ENCODE measurements at regions not wholly inside any gene's neighbourhood (a gene's known extent, or its start where the extent isn't known, plus 50 kb on each side); places are given as distances from the start of the nearest gene placed in this dataset.
"Not testable (repeated sequence)": the region's sequence is repeated elsewhere in the genome, so short reads cannot be mapped to it uniquely, and the experiment has no call there.

DNA sequence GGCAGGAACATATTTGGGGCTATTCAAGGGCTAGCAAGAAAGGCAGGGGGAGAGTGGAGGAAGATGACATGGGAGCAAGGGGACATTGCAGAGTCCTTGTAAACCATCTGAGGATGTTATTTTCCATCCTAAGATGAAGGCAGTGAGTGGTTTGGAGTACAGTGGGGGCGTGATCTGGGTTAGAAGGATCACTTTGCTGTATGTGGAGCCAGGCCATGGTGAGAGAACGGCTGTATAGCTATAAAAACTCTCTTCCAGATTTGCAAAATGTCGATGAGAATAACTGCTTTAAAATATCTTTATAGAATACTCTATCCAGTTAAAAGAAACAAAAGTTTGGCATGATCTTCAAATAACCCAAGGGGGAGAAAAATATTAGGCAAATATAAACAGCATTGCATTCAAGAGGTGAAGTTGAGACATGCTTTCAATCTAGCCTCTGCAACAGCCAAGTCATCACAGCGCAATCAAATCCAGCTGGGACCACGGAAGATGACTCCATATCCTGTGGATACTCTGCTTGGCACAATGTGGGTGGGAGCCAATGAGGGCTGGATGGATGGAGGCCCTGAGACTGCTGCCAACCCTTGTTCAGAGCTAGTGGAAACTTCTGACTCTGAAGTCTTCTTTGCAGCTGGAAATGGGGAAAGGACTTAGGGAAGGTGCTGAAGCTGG, 111.5 kb upstream of the BASP1 start:
- no peaks in the 10 kb centered on the region for H3K36me3 ChIP-seq
- no peaks in the 10 kb centered on the region for H3K27me3 ChIP-seq
- H3K4me3 ChIP-seq = no peak overlapping the region
- no peaks in the 10 kb centered on the region for H3K9me3 ChIP-seq
- TF ChIP-seq EP300 (IDR thresholded peaks at IDR 0.05) = no peak
- H3K27ac ChIP-seq = no peak overlapping the region
- whole genome bisulfite sequencing, 2 donors = 60 to 74% methylated on average over 5 of the region's 5 CpGs
- ATAC-seq (ENCODE audit: low FRiP score in 2 of 2) = peak in 1 of 2 donors; percentile 59
- DNase-seq = no peak
- peaks cover 0 to 11% (median 0%) of the 10 kb centered on the region in 4 donors for H3K4me1 ChIP-seq

DNA sequence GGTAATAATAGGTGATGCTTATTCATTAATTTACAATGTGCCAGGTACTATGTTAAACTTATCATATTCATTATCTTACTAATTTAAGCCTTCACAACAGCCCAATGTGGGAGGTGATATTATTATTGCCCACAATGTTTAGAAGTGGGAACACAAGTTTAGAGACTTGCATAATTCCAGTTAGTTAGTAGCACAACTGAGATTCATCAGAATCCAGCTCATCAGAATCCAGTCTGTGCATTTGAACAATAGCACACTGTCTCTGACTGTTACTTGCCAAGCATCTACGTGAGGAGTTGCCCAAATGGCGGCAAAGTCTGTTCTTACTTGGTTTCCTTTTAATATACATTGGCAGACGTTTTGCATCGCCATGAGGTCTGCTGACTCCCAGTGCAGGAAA, 110.9 kb upstream of the BASP1 start:
- no peaks in the 10 kb centered on the region for H3K36me3 ChIP-seq
- H3K27ac ChIP-seq = no peak overlapping the region
- no peaks in the 10 kb centered on the region for H3K9me3 ChIP-seq
- peaks cover 0 to 11% (median 0%) of the 10 kb centered on the region in 4 donors for H3K4me1 ChIP-seq
- ATAC-seq (ENCODE audit: low FRiP score in 2 of 2) = no peak
- TF ChIP-seq POLR2A (IDR thresholded peaks at IDR 0.05) (no peak), EP300 (IDR thresholded peaks at IDR 0.05) (no peak), POLR2AphosphoS5 (IDR thresholded peaks at IDR 0.05) (no peak)
- TF ChIP-seq, protein P1, sequence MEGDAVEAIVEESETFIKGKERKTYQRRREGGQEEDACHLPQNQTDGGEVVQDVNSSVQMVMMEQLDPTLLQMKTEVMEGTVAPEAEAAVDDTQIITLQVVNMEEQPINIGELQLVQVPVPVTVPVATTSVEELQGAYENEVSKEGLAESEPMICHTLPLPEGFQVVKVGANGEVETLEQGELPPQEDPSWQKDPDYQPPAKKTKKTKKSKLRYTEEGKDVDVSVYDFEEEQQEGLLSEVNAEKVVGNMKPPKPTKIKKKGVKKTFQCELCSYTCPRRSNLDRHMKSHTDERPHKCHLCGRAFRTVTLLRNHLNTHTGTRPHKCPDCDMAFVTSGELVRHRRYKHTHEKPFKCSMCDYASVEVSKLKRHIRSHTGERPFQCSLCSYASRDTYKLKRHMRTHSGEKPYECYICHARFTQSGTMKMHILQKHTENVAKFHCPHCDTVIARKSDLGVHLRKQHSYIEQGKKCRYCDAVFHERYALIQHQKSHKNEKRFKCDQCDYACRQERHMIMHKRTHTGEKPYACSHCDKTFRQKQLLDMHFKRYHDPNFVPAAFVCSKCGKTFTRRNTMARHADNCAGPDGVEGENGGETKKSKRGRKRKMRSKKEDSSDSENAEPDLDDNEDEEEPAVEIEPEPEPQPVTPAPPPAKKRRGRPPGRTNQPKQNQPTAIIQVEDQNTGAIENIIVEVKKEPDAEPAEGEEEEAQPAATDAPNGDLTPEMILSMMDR (IDR thresholded peaks at IDR 0.05) = no peak
- H3K27me3 ChIP-seq = no peaks in the 10 kb centered on the region
- DNase-seq = no peak
- no peak overlapping the region for H3K4me3 ChIP-seq
- 87 to 88% methylated on average over 4 of the region's 4 CpGs for WGBS, 2 donors

DNA sequence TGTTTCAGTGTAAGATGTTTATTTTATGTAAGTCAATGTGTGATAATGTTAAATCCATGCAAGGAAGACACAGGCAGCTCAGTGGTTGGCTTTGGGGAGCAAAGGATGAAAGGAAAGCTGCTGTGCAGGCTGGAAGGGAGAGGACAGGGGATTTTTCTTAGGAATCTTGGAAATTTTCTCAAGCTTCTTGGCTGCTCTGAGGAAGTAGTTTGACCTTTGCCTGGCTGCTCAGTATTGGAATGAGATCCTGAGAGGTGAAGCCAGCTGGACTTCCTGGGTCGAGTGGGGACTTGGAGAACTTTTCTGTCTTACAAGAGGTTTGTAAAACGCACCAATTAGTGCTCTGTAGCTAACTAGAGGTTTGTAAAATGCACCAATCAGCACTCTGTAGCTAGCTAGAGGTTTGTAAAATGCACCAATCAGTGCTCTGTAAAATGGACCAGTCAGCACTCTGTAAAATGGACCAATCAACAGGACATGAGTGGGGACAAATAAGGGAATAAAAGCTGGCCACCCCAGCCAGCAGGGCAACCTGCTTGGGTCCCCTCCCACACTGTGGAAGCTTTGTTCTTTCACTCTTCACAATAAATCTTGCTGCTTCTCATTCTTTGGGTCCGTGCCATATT, 105.2 kb upstream of the BASP1 start:
- ATAC-seq (ENCODE audit: low FRiP score in 2 of 2); H3K36me3 ChIP-seq; H3K9me3 ChIP-seq; DNase-seq; H3K27me3 ChIP-seq; H3K27ac ChIP-seq; H3K4me3 ChIP-seq: not testable (repeated sequence)
- H3K4me1 ChIP-seq = peaks cover 3 to 10% (median 6%) of the 10 kb centered on the region in 4 donors
- 66 to 72% methylated on average over 3 of the region's 3 CpGs for WGBS, 2 donors

DNA sequence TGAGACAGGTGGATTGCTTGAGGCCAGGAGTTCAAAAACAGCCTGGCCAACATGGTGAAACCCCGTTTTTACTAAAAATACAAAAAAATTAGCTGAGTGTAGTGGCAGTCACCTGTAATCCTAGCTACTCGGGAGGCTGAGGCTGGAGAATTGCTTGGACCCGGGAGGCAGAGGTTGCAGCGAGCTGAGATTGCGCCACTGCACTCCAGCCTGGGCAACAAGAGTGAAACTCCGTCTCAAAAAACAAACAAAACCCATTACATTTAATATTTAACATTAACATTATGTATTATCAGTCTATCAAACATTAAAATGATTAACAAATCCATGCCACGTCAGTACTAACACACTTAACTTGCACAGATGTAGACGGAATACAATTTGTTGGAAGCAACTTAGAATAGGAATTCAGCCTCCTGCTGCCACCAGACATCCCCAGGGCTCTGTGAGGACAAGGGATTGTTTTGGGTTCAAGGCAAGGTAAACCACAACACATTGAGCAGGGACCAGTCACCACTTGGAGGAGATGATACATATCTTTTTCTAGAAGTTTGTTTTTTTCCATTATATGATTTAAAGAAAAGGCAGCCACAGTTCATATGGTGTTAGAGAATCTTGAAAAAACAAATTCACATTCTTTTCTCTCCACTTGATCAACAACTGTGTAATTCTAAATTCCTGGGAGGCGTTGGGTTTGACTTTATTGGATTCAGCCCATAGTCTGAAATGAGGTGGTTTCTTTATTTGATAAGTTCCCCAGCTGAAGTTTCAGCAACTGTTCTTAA, 104.1 kb upstream of the BASP1 start:
- H3K4me1 ChIP-seq = peaks cover 3 to 14% (median 7%) of the 10 kb centered on the region in 4 donors
- no peaks in the 10 kb centered on the region for H3K36me3 ChIP-seq
- H3K4me3 ChIP-seq = no peak overlapping the region
- H3K27ac ChIP-seq = no peak overlapping the region
- 55 to 60% methylated on average over 9 of the region's 9 CpGs for WGBS, 2 donors
- no peak for TF ChIP-seq POLR2AphosphoS5 (IDR thresholded peaks at IDR 0.05)
- TF ChIP-seq POLR2A (IDR thresholded peaks at IDR 0.05) = no peak
- TF ChIP-seq, protein P1 (IDR thresholded peaks at IDR 0.05) = no peak
- TF ChIP-seq EP300 (IDR thresholded peaks at IDR 0.05) = no peak
- H3K9me3 ChIP-seq = no peaks in the 10 kb centered on the region
- ATAC-seq (ENCODE audit: low FRiP score in 2 of 2) = no peak
- no peaks in the 10 kb centered on the region for H3K27me3 ChIP-seq
- DNase-seq = no peak

DNA sequence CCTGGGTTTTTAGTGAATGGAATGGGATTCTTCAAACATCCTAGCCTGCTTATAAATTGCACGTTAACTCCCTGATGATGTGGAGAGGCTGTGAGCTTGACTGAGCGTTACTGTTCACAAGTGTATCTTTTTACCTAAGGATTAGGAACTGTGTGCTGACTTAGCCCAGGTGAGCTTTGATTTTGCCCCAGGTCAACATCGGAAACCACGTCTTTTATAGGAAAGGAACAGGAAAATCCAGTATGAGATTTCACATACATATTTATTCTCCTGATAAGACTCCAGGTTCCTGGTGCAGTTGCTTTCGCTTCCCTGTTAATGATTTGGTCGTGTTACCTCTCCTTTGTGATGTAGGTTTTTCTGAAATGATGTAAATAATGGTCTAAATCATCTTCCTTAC, 103.2 kb upstream of the BASP1 start:
- no peak for ATAC-seq (ENCODE audit: low FRiP score in 2 of 2)
- no peak for DNase-seq
- Histone ChIP-seq H3K27me3 (no peaks in the 10 kb centered on the region), H3K27ac (no peak overlapping the region), H3K9me3 (no peaks in the 10 kb centered on the region), H3K4me1 (peaks cover 3 to 16% (median 10%) of the 10 kb centered on the region in 4 donors), H3K36me3 (no peaks in the 10 kb centered on the region), H3K4me3 (no peak overlapping the region)
- 55 to 69% methylated on average over 6 of the region's 6 CpGs for WGBS, 2 donors
- TF ChIP-seq POLR2AphosphoS5 (IDR thresholded peaks at IDR 0.05) = no peak
- TF ChIP-seq, protein P1 (IDR thresholded peaks at IDR 0.05) = no peak
- no peak for TF ChIP-seq EP300 (IDR thresholded peaks at IDR 0.05)
- TF ChIP-seq POLR2A (IDR thresholded peaks at IDR 0.05) = no peak

Measured in upper lobe of left lung (tissue), 6 donors.